H9 (cell line): ENCODE measurements at regions not wholly inside any gene's neighbourhood (a gene's known extent, or its start where the extent isn't known, plus 50 kb on each side); places are given as distances from the start of the nearest gene placed in this dataset.

Experiments
- DNase-seq: peaks from one replicate; pipeline ENCODE4 v3.0.0-alpha.2; 2017
- H2AFZ ChIP-seq: one replicate; pipeline ENCODE4 v1.6.1; 2013; ENCODE audit warnings: mild to moderate bottlenecking, low read length, control low read depth, moderate library complexity
- H2AK5ac ChIP-seq: 2 replicates; pipeline ENCODE4 v1.6.1; 2013; ENCODE audit warnings: low read length, control low read depth, mixed read lengths; ENCODE audit not compliant: insufficient read length
- H2BK120ac ChIP-seq: one replicate; pipeline ENCODE4 v1.6.1; 2013; ENCODE audit warnings: low read depth, mild to moderate bottlenecking, low read length, control low read depth, inconsistent platforms; ENCODE audit not compliant: poor library complexity, severe bottlenecking
- H2BK12ac ChIP-seq: 2 replicates; pipeline ENCODE4 v1.6.1; 2013; ENCODE audit warnings: low read length, control low read depth, mixed read lengths, low read depth; ENCODE audit not compliant: insufficient read length
- H2BK15ac ChIP-seq: 2 replicates; pipeline ENCODE4 v1.6.1; 2013; ENCODE audit warnings: low read depth, low read length, control low read depth
- H2BK20ac ChIP-seq: one replicate; pipeline ENCODE4 v1.6.1; 2013; ENCODE audit warnings: low read depth, mild to moderate bottlenecking, low read length, control low read depth, inconsistent platforms; ENCODE audit not compliant: poor library complexity, severe bottlenecking
- H2BK5ac ChIP-seq: 2 replicates; pipeline ENCODE4 v1.6.1; 2013; ENCODE audit warnings: low read length, control low read depth, mixed read lengths; ENCODE audit not compliant: insufficient read length
- H3K14ac ChIP-seq: 2 replicates; pipeline ENCODE4 v1.6.1; 2013; ENCODE audit warnings: low read length, control low read depth; ENCODE audit not compliant: insufficient read depth
- H3K18ac ChIP-seq: 2 replicates; pipeline ENCODE4 v1.6.1; 2013; ENCODE audit warnings: low read depth, mild to moderate bottlenecking, mixed read lengths, low read length, control low read depth; ENCODE audit not compliant: insufficient read length
- H3K23ac ChIP-seq: 2 replicates; pipeline ENCODE4 v1.6.1; 2013; ENCODE audit warnings: low read length, control low read depth, mixed read lengths, low read depth; ENCODE audit not compliant: insufficient read length
- H3K23me2 ChIP-seq: 2 replicates; pipeline ENCODE4 v1.6.1; 2013; ENCODE audit warnings: low read depth, mild to moderate bottlenecking, mixed read lengths, low read length, control low read depth; ENCODE audit not compliant: insufficient read length, poor library complexity, severe bottlenecking
- H3K27ac ChIP-seq: 2 replicates; pipeline ENCODE4 v1.5.1; 2013; ENCODE audit warnings: low read length, control low read depth, mixed read lengths, low read depth; ENCODE audit not compliant: insufficient read length
- H3K27me3 ChIP-seq: 2 replicates; pipeline ENCODE4 v1.6.1; 2013; ENCODE audit warnings: low read length, control low read depth, inconsistent platforms; ENCODE audit not compliant: insufficient read depth
- H3K4ac ChIP-seq: 2 replicates; pipeline ENCODE4 v1.6.1; 2013; ENCODE audit warnings: low read depth, mild to moderate bottlenecking, control low read depth, inconsistent platforms, low read length, moderate library complexity
- H3K4me1 ChIP-seq: 2 replicates; pipeline ENCODE4 v1.6.1; 2013; ENCODE audit warnings: low read length, control low read depth, inconsistent platforms; ENCODE audit not compliant: insufficient read depth
- H3K4me2 ChIP-seq: 2 replicates; pipeline ENCODE4 v1.6.1; 2013; ENCODE audit warnings: low read length, control low read depth, mixed read lengths; ENCODE audit not compliant: insufficient read length, insufficient read depth
- H3K56ac ChIP-seq: 2 replicates; pipeline ENCODE4 v1.6.1; 2013; ENCODE audit warnings: low read depth, mild to moderate bottlenecking, mixed read lengths, low read length, control low read depth; ENCODE audit not compliant: insufficient read length
- H3K79me1 ChIP-seq: 2 replicates; pipeline ENCODE4 v1.6.1; 2013; ENCODE audit warnings: low read depth, mild to moderate bottlenecking, moderate library complexity, low read length, control low read depth, inconsistent platforms; ENCODE audit not compliant: insufficient read depth, poor library complexity, severe bottlenecking
- H3K79me2 ChIP-seq: 2 replicates; pipeline ENCODE4 v1.6.1; 2013; ENCODE audit warnings: low read length, control low read depth, inconsistent platforms; ENCODE audit not compliant: insufficient read depth
- H3K9ac ChIP-seq: 2 replicates; pipeline ENCODE4 v1.6.1; 2013; ENCODE audit warnings: low read length, control low read depth, mixed read lengths; ENCODE audit not compliant: insufficient read length; ENCODE audit errors: extremely low read depth
- H3K9me3 ChIP-seq: one replicate; pipeline ENCODE4 v1.6.1; 2013; ENCODE audit warnings: low read depth, low read length, inconsistent platforms; ENCODE audit not compliant: control insufficient read depth
- H3T11ph ChIP-seq: one replicate; pipeline ENCODE4 v1.6.1; 2013; ENCODE audit warnings: mild to moderate bottlenecking, low read length, control low read depth, inconsistent platforms
- H4K20me1 ChIP-seq: one replicate; pipeline ENCODE4 v1.6.1; 2013; ENCODE audit not compliant: control insufficient read depth, insufficient read length, insufficient read depth
- H4K5ac ChIP-seq: 2 replicates; pipeline ENCODE4 v1.6.1; 2013; ENCODE audit warnings: low read depth, mild to moderate bottlenecking, mixed read lengths, low read length, control low read depth; ENCODE audit not compliant: insufficient read length
- H4K8ac ChIP-seq: replicated peaks from 2 replicates; pipeline ENCODE4 v1.6.1; 2013; ENCODE audit warnings: low read length, control low read depth, mixed read lengths, low read depth; ENCODE audit not compliant: insufficient read length
- H4K91ac ChIP-seq: 2 replicates; pipeline ENCODE4 v1.6.1; 2013; ENCODE audit warnings: low read depth, mild to moderate bottlenecking, moderate library complexity, mixed read lengths, low read length, control low read depth; ENCODE audit not compliant: insufficient read length
- H3K27ac Mint-ChIP-seq, 3 experiments: 2 replicates in 2 of 3; 3 replicates in 1 of 3; pipeline ENCODE4 v1.8.0; 2020 to 2021; ENCODE audit warnings: mixed read lengths in 3 of 3, mild to moderate bottlenecking in 1 of 3, moderate library complexity in 1 of 3
- H3K27me3 Mint-ChIP-seq: 2 replicates; pipeline ENCODE4 v1.8.0; 2021; ENCODE audit warnings: low read depth, mild to moderate bottlenecking, moderate library complexity, mixed read lengths
- H3K36me3 Mint-ChIP-seq, 3 experiments: 2 replicates in 2 of 3; 3 replicates in 1 of 3; pipeline ENCODE4 v1.8.0; 2020 to 2021; ENCODE audit warnings: low read depth in 3 of 3, mixed read lengths in 3 of 3; ENCODE audit not compliant: insufficient read depth in 1 of 3
- H3K4me1 Mint-ChIP-seq, 2 experiments: 2 replicates each; pipeline ENCODE4 v1.8.0; 2020; ENCODE audit warnings: mixed read lengths in 2 of 2
- H3K4me3 Mint-ChIP-seq, 2 experiments: 2 replicates in 1 of 2; 3 replicates in 1 of 2; pipeline ENCODE4 v1.8.0; 2020 to 2021; ENCODE audit warnings: mild to moderate bottlenecking in 2 of 2, mixed read lengths in 2 of 2, moderate library complexity in 1 of 2
- H3K9me3 Mint-ChIP-seq, 2 experiments: 2 replicates in 1 of 2; 3 replicates in 1 of 2; pipeline ENCODE4 v1.8.0; 2020; ENCODE audit warnings: mild to moderate bottlenecking in 2 of 2, mixed read lengths in 2 of 2, moderate library complexity in 1 of 2
- CTCF ChIP-seq: fragments of 200-600 bp; sonication (generic); conservative IDR thresholded peaks from 3 replicates; pipeline ENCODE4 v1.8.0; 2021; ENCODE audit warnings: antibody characterized with exemption, mild to moderate bottlenecking
- WGBS: extraction: QIAGEN DNeasy Blood & Tissue Kit; methylation state at CpG from one replicate; pipeline ENCODE4 v1.1.7; 2013; ENCODE audit warnings: missing lambda C conversion rate, low lambda C conversion rate, mixed read lengths; ENCODE audit not compliant: insufficient read length; ENCODE audit errors: extremely low coverage; 5-methylcytosine and 5-hydroxymethylcytosine counted together

GRCh38 chr1:195731385-195731784, 876.9 kb downstream of the KCNT2 start:
- Histone ChIP-seq H3K4me1 (no peaks in the 10 kb centered on the region), H2BK20ac (no peak overlapping the region), H3K4me2 (no peak overlapping the region), H3K9ac (no peak overlapping the region), H3K14ac (no peak overlapping the region), H4K8ac (no peak overlapping the region), H2BK12ac (no peak overlapping the region), H3K79me2 (no peaks in the 10 kb centered on the region), H2AK5ac (no peak overlapping the region), H2BK120ac (no peak overlapping the region), H3K27me3 (no peaks in the 10 kb centered on the region), H4K20me1 (no peaks in the 10 kb centered on the region), H3K27ac (no peak overlapping the region), H4K91ac (no peak overlapping the region), H2BK15ac (no peak overlapping the region), H3K56ac (no peak overlapping the region), H3T11ph (no peak overlapping the region), H3K9me3 (no peaks in the 10 kb centered on the region), H3K23me2 (no peaks in the 10 kb centered on the region), H3K23ac (no peak overlapping the region), H2AFZ (no peak overlapping the region), H4K5ac (no peak overlapping the region), H3K4ac (no peak overlapping the region), H2BK5ac (no peak overlapping the region), H3K18ac (no peak overlapping the region), H3K79me1 (no peaks in the 10 kb centered on the region)
- Mint-ChIP-seq H3K27me3 (no peaks in the 10 kb centered on the region), H3K4me1 (0 out of 4 replicates have a peak, but pooled peaks cover 0 to 2% of the 10 kb centered on the region in 2 experiments), H3K9me3 (no peaks in the 10 kb centered on the region), H3K36me3 (no peaks in the 10 kb centered on the region), H3K27ac (no peak overlapping the region), H3K4me3 (no peak overlapping the region)
- WGBS = no CpG with 5 or more reads among the region's 2 CpGs
- no peak for DNase-seq
- TF ChIP-seq CTCF = no peak
